Germinal center (tissue), 1 donor: ENCODE measurements at regions not wholly inside any gene's neighbourhood (a gene's known extent, or its start where the extent isn't known, plus 50 kb on each side); places are given as distances from the start of the nearest gene placed in this dataset.
"Not testable (repeated sequence)": the region's sequence is repeated elsewhere in the genome, so short reads cannot be mapped to it uniquely, and the experiment has no call there.

Source experiments
- DNase-seq: peaks from one replicate; pipeline ENCODE4 v3.0.0; 2012; ENCODE audit warnings: mixed read lengths, low spot score

DNA sequence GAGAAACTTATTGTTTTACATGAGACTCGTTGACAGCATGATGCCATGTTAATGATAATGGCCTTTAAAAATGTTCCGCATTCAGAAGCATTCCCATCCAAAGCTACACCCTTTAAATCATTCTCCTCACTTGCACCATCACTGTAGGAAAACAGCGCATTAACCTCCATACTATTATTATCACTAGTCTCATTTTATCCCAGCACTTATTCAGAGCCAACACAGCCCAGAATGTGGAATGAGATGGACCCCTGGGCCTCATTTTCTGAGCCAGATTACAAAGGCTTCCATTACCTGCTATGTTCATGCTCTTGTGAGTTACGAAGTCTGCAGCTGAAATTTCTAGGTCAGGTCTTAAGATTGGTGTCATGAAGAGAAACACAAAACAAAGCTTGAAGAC, 159.4 kb downstream of the HS3ST3A1 start:
- no peak for DNase-seq

GRCh38 chr17:13441873-13442272, 159.9 kb downstream of the HS3ST3A1 start:
- DNase-seq, result no peak

DNA sequence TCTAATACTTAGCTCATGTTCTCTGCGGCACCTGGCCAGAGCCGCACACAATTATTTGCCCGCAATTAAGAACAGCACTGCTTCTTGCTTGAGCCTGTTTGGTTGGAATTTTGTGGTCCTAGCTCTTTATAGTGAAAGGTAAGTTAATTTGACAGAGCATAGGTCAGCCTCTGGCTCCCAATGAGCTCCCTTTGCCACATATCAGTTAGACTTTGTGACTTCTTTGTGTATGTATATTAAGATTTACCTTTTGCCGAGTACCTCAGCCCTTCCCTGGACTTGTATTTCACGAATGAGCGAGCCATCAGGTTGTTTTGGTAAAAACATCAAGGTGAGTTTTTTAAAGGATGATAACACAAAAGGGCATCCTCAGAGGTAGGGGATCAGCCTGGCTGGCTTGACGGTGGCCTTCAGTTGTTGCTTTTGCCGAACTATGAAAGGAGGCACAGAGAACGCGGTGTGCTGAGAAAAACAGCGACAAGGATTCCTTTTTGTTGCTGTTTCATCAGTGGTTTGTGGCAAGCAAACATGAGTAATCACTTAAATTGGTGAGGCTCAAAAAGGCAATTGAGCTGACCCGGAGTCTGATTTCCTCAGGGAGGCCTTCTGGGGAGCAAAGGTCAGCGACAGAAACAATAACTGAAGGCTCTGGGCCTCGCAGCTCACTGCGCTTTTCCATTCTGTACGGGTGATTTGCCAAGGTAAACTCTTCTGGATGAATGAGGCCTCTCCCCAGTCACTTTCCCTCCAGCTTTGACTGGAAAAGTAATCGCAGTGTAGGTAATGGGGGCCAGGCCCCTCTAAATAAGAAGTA, 163.6 kb downstream of the HS3ST3A1 start:
- no peak for DNase-seq

DNA sequence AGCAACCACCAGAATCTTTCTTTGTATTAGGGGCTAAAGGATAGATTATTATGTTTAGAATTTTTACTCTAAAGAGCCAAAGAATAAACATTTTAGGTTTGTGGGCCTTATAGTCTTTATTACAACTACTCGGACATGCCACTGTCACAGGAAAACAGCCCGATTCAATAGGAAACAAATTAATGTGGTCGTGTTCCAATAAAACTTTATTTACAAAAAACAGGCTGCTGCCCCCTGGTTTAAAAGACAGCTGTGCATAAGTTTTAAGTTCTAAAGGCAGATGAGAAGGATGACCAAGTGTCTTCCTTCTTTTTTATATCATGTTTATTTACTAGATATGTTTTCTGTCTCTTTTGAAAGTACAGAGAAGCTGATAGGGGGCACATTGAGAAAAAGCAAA, 166.5 kb downstream of the HS3ST3A1 start:
- no peak for DNase-seq

GRCh38 chr17:13429201-13429600, 172.5 kb downstream of the HS3ST3A1 start:
- DNase-seq, result no peak

DNA sequence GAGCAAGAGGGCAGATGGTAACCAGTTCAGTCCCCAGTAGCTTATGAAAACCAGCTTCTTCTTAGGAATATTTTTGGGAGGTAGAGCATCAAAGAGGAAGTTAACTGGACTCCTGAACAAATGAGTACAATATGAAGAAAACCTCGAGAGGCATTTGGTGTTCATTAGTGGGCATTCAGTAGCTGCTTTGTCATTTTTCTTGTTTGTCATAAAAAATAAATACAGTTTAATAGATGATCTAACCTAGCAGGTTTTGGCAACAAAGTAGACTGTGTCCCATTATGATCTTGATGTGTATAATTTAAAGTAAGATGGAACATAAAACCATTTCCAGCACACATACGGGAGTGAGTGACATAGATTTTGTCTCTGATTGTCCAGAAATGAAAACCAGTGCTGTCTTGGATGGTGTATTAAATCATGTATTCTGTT, 173.1 kb downstream of the HS3ST3A1 start:
- DNase-seq, result no peak

GRCh38 chr17:13426991-13427390, 174.7 kb downstream of the HS3ST3A1 start:
- no peak for DNase-seq

- DNase-seq, result no peak
Observed at GRCh38 chr17:13425390-13425789, 176.3 kb downstream of the HS3ST3A1 start.

DNA sequence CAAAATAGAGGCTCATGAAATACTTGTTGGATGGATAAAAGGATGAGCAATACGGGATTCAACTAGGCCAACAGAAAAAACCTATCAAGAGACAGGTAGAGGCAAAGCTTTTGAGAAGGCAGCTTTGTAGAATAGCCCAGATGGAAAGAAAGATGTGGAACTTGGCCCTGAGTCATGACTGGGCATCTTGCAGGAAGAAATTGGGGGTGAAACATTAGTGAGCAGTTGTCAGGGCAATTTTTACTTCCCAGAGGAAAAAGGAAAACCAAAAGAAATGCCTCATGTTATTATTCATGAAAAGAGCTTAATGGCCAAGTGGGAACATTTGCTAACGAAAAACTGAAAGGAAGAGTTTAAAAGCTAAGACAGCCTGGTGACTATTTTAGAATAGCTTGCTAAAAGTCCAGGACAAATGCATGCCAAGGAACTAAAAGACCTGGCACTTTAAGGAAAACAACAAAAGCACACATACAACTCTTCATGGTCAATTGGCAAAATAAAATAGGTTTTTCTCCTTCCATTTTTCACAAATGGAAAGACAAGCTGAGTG, 180.1 kb downstream of the HS3ST3A1 start:
- DNase-seq, result no peak

- DNase-seq, result no peak
Observed at GRCh38 chr17:13420878-13421277, 180.9 kb downstream of the HS3ST3A1 start.

DNA sequence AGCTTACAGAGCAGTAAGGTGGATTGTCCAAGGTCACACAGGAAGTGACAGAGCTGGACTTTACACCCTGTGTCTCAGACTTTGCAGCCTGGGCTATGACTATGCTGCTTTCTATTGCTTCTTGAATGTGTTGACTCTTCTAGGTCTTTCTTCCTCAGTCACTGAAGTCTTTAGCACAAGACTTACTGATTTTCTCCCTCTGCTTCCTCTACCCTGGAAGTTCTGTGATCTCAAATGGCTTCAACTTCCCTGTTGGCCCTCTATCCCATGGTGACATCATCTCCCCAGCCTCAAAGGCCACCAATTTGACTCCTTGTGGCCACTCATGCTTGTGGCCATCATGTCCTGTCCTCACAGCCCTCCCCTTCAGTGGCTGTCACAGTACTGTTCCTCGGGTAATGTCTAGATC, 181.3 kb downstream of the HS3ST3A1 start:
- no peak for DNase-seq

DNA sequence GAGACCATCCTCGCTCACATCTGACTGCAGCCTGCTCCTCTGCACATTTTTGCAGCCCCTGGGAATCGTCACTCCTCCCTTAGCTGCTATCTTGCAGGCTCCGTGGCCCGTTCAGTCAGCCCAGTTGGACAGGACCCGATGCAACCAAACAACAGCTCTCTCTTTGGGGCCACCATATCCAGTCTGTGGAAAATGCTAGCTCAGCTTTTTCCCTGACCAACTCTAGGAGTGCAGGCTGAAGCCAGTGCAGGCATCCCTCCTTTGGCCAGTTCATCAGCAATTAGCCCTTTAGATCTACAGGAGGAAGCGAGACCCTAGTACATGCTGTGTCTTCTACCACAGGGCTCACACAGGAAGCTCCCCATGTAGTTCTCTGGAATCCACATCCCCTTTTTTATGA, 182.1 kb downstream of the HS3ST3A1 start:
- DNase-seq, result no peak

GRCh38 chr17:13418891-13419290, 182.8 kb downstream of the HS3ST3A1 start:
- no peak for DNase-seq

DNA sequence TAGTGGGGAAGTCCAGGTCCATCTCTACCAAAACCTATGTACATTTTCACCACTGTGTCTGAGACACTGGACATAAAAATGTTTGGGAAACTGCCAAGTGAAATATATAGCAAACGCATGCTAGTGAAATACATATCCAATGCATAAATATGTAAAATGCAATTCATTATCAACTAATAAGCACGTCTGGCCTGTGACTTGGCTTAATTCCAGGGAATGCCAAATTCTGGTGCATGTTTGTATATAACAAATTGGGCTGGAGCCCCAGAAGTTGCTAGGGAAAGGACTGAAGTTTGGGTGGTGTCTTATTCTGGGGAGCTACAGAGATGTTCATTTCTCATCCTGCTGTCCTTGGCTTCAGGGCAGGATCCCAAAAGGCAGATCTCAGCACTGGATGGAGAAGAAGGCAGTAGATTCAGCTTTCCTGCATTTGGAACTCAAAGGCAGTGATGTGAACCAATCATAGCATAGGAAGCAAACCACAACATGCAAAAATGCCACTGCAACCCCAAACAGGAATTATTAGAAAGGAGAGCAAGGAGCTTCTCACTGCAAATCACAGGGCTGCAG, 184.3 kb downstream of the HS3ST3A1 start:
- no peak for DNase-seq

- DNase-seq, result no peak
Observed at GRCh38 chr17:13416748-13417363, 184.9 kb downstream of the HS3ST3A1 start.

DNA sequence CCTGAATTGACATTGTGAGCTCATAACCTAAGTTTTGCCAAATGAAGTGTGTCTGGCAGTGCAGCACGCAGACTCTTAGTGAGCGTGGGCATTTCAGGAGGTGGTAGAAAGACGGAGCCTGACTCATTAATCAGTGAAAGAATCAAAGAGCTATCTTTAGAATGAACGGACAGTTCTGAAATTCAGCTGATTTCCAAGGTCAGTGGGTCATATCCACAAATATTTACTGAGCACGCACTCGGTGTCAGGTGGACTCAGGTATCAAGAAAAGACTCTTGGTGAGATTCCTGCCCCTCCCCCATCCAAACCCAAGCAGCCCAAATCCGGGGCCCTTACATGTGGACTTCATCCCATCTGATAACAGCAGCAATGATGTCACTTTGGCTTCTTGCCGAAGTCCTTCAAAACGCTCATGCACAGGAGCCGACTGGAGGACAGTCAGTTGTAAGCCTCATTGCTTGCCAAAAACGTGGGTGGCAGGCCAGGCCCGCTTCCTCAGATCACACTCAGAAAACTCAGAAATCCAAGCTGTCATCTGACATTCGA, 185.8 kb downstream of the HS3ST3A1 start:
- DNase-seq, result no peak

DNA sequence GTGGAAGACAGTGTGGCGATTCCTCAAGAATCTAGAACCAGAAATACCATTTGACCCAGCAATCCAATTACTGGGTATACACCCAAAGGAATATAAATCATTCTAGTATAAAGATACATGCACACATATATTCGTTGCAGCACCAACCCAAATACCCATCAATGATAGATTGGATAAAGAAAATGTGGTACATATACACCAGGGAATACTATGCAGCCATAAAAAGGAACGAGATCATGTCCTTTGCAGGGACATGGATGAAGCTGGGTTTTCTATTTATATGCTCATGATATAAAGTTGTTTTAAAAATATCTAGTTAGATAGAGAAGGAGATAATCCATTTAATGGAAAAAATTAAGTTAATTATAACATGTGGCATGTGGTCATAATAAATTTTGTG, 186.5 kb downstream of the HS3ST3A1 start:
- DNase-seq, result not testable (repeated sequence)

DNA sequence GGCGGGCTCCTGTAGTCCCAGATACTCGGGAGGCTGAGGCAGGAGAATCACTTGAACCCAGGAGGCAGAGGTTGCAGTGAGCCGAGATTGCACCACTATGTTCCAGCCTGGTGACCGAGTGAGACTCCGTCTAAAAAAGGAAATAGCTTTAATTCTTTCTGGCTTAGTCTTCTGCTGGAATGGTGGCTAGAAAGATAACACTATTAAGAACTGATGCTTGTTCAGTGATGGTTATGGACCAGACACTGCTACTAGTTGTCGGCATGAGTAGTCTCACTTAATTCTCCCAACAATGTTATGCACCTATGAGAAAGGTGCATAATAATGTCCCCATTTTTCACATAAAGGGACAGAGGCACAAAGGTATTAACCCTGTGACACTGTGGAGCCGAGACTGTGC, 188.7 kb downstream of the HS3ST3A1 start:
- DNase-seq, result no peak

GRCh38 chr17:13410874-13411273, 190.9 kb downstream of the HS3ST3A1 start:
- no peak for DNase-seq

- DNase-seq, result no peak
Observed at GRCh38 chr17:13410214-13410613, 191.5 kb downstream of the HS3ST3A1 start.

GRCh38 chr17:13409455-13409854, 192.3 kb downstream of the HS3ST3A1 start:
- no peak for DNase-seq

DNA sequence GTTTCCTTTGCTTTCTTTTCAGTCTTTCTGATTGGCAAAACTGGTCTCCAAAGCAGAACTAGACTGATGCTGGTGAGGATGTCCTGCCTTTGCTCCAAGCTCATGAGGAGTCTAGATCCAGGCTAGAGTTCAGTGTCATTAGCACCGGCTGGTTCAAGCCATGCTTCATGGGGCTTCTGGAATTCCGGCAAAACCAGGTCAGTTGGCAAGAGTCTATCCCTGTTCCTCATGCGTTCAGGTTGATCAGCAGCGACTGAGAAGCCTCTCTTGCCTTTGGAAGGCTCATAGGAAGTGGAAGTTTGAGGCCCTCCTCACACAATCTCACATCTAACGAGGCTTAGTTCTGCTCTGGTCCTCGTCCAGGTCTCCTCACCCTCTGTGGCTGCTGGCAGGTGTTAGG, 194.3 kb downstream of the HS3ST3A1 start:
- DNase-seq, result no peak

- DNase-seq, result no peak
Observed at GRCh38 chr17:13405807-13406206, 195.9 kb downstream of the HS3ST3A1 start.
